ENCODE measurements at regions not wholly inside any gene's neighbourhood (a gene's known extent, or its start where the extent isn't known, plus 50 kb on each side); places are given as distances from the start of the nearest gene placed in this dataset.

GRCh38 chr4:79241846-79242245 is 84.0 kb downstream of the NAA11 start:
- no peak for FAIRE-seq

GRCh38 chr4:79237851-79238250 is 88.0 kb downstream of the NAA11 start:
- no peak for FAIRE-seq
- no peak for DNase-seq (ENCODE audit: insufficient read length)
- TF ChIP-seq POLR2A (IDR thresholded peaks at IDR 0.05; ENCODE audit: low read depth, low read length) = no peak
- TF ChIP-seq POLR2AphosphoS5 (IDR thresholded peaks at IDR 0.05; ENCODE audit: low read depth, low read length) = no peak
- TF ChIP-seq TAF1 (IDR thresholded peaks at IDR 0.05; ENCODE audit: borderline replicate concordance, low read depth, low read length) = no peak

More at GRCh38 chr4:79241846-79242245, 84.0 kb downstream of the NAA11 start:
- no peak for TF ChIP-seq TAF1 (IDR thresholded peaks at IDR 0.05; ENCODE audit: borderline replicate concordance, low read depth, low read length)
- TF ChIP-seq POLR2A (IDR thresholded peaks at IDR 0.05; ENCODE audit: low read depth, low read length) = no peak
- no peak for TF ChIP-seq POLR2AphosphoS5 (IDR thresholded peaks at IDR 0.05; ENCODE audit: low read depth, low read length)
- no peak for DNase-seq (ENCODE audit: insufficient read length)

GRCh38 chr4:79236785-79237184 is 89.1 kb downstream of the NAA11 start:
- DNase-seq (ENCODE audit: insufficient read length) = no peak
- FAIRE-seq = no peak
- no peak for TF ChIP-seq POLR2AphosphoS5 (IDR thresholded peaks at IDR 0.05; ENCODE audit: low read depth, low read length)
- TF ChIP-seq TAF1 (IDR thresholded peaks at IDR 0.05; ENCODE audit: borderline replicate concordance, low read depth, low read length) = no peak
- no peak for TF ChIP-seq POLR2A (IDR thresholded peaks at IDR 0.05; ENCODE audit: low read depth, low read length)

GRCh38 chr4:79235095-79235494 is 90.8 kb downstream of the NAA11 start:
- TF ChIP-seq POLR2A (IDR thresholded peaks at IDR 0.05; ENCODE audit: low read depth, low read length) (no peak), TAF1 (IDR thresholded peaks at IDR 0.05; ENCODE audit: borderline replicate concordance, low read depth, low read length) (no peak), POLR2AphosphoS5 (IDR thresholded peaks at IDR 0.05; ENCODE audit: low read depth, low read length) (no peak)
- FAIRE-seq = no peak
- no peak for DNase-seq (ENCODE audit: insufficient read length)

GRCh38 chr4:79233820-79234219 is 92.0 kb downstream of the NAA11 start:
- TF ChIP-seq POLR2AphosphoS5 (IDR thresholded peaks at IDR 0.05; ENCODE audit: low read depth, low read length) = no peak
- TF ChIP-seq POLR2A (IDR thresholded peaks at IDR 0.05; ENCODE audit: low read depth, low read length) = no peak
- no peak for TF ChIP-seq TAF1 (IDR thresholded peaks at IDR 0.05; ENCODE audit: borderline replicate concordance, low read depth, low read length)
- no peak for DNase-seq (ENCODE audit: insufficient read length)
- FAIRE-seq = no peak

GRCh38 chr4:79232540-79232939 is 93.3 kb downstream of the NAA11 start:
- FAIRE-seq = no peak
- no peak for DNase-seq (ENCODE audit: insufficient read length)
- TF ChIP-seq POLR2A (IDR thresholded peaks at IDR 0.05; ENCODE audit: low read depth, low read length) (no peak), POLR2AphosphoS5 (IDR thresholded peaks at IDR 0.05; ENCODE audit: low read depth, low read length) (no peak), TAF1 (IDR thresholded peaks at IDR 0.05; ENCODE audit: borderline replicate concordance, low read depth, low read length) (no peak)

GRCh38 chr4:79227860-79228259 is 98.0 kb downstream of the NAA11 start:
- DNase-seq (ENCODE audit: insufficient read length) (no peak), FAIRE-seq (no peak)
- TF ChIP-seq POLR2A (IDR thresholded peaks at IDR 0.05; ENCODE audit: low read depth, low read length) (no peak), POLR2AphosphoS5 (IDR thresholded peaks at IDR 0.05; ENCODE audit: low read depth, low read length) (no peak)

- TF ChIP-seq POLR2A (IDR thresholded peaks at IDR 0.05; ENCODE audit: low read depth, low read length) (no peak), POLR2AphosphoS5 (IDR thresholded peaks at IDR 0.05; ENCODE audit: low read depth, low read length) (no peak), TAF1 (IDR thresholded peaks at IDR 0.05; ENCODE audit: borderline replicate concordance, low read depth, low read length) (no peak)
- no peak for DNase-seq (ENCODE audit: insufficient read length)
- no peak for FAIRE-seq
These were observed 100.5 kb downstream of the NAA11 start for GRCh38 chr4:79225360-79225759.

GRCh38 chr4:79224777-79225104 is 101.1 kb downstream of the NAA11 start:
- no peak for TF ChIP-seq TAF1 (IDR thresholded peaks at IDR 0.05; ENCODE audit: borderline replicate concordance, low read depth, low read length)
- TF ChIP-seq POLR2A (IDR thresholded peaks at IDR 0.05; ENCODE audit: low read depth, low read length) = no peak
- TF ChIP-seq POLR2AphosphoS5 (IDR thresholded peaks at IDR 0.05; ENCODE audit: low read depth, low read length) = no peak
- no peak for DNase-seq (ENCODE audit: insufficient read length)
- no peak for FAIRE-seq

GRCh38 chr4:79223993-79224776 is 101.7 kb downstream of the NAA11 start:
- FAIRE-seq = no peak
- no peak for DNase-seq (ENCODE audit: insufficient read length)
- TF ChIP-seq TAF1 (IDR thresholded peaks at IDR 0.05; ENCODE audit: borderline replicate concordance, low read depth, low read length) (no peak), POLR2A (IDR thresholded peaks at IDR 0.05; ENCODE audit: low read depth, low read length) (no peak), POLR2AphosphoS5 (IDR thresholded peaks at IDR 0.05; ENCODE audit: low read depth, low read length) (no peak)

- FAIRE-seq = no peak
- DNase-seq (ENCODE audit: insufficient read length) = no peak
- TF ChIP-seq POLR2AphosphoS5 (IDR thresholded peaks at IDR 0.05; ENCODE audit: low read depth, low read length) (no peak), TAF1 (IDR thresholded peaks at IDR 0.05; ENCODE audit: borderline replicate concordance, low read depth, low read length) (no peak), POLR2A (IDR thresholded peaks at IDR 0.05; ENCODE audit: low read depth, low read length) (no peak)
These were observed 108.8 kb downstream of the NAA11 start for GRCh38 chr4:79217025-79217424.

GRCh38 chr4:79213702-79214101 is 112.2 kb downstream of the NAA11 start:
- DNase-seq (ENCODE audit: insufficient read length) = no peak
- no peak for FAIRE-seq
- no peak for TF ChIP-seq POLR2AphosphoS5 (IDR thresholded peaks at IDR 0.05; ENCODE audit: low read depth, low read length)
